Fibroblast of lung (primary cell): ENCODE measurements at regions not wholly inside any gene's neighbourhood (a gene's known extent, or its start where the extent isn't known, plus 50 kb on each side); places are given as distances from the start of the nearest gene placed in this dataset.

ENCODE experiments used
- DNase-seq, 2 donors: peaks; one replicate each; pipeline versions ENCODE4 v3.0.0 to v3.0.0-alpha.2; 2010; ENCODE audit warnings: low read depth in 2 of 2
- H2AFZ ChIP-seq: 2 replicates; pipeline ENCODE4 v1.5.1; 2012; ENCODE audit warnings: low read length, control low read depth, inconsistent platforms
- H3K27ac ChIP-seq: 2 replicates; pipeline ENCODE4 v1.5.1; 2011; ENCODE audit warnings: low read length, control low read depth; ENCODE audit not compliant: insufficient read depth
- H3K27me3 ChIP-seq: 2 replicates; pipeline ENCODE4 v1.5.1; 2011; ENCODE audit warnings: mild to moderate bottlenecking, low read length; ENCODE audit not compliant: control insufficient read depth, insufficient read depth
- H3K36me3 ChIP-seq: 2 replicates; pipeline ENCODE4 v1.5.1; 2011; ENCODE audit warnings: low read length; ENCODE audit not compliant: control insufficient read depth, insufficient read depth
- H3K4me1 ChIP-seq: 2 replicates; pipeline ENCODE4 v1.5.1; 2011; ENCODE audit warnings: low read length; ENCODE audit not compliant: control insufficient read depth, insufficient read depth; ENCODE audit errors: extremely low read depth
- H3K4me2 ChIP-seq: 2 replicates; pipeline ENCODE4 v1.5.1; 2011; ENCODE audit warnings: low read length, control low read depth; ENCODE audit not compliant: insufficient read depth; ENCODE audit errors: extremely low read depth
- H3K4me3 ChIP-seq, 4 experiments: fragments of 200-600 bp in 1 of 4; sonication (generic) in 1 of 4; replicated peaks in 1 of 4; 2 replicates each; pipeline ENCODE4 v1.5.1; 2011 to 2016; ENCODE audit warnings: low read length in 4 of 4, low read depth in 3 of 4, mild to moderate bottlenecking in 3 of 4, control low read depth in 2 of 4, inconsistent platforms in 1 of 4, mixed read lengths in 1 of 4; ENCODE audit not compliant: insufficient read depth in 1 of 4; ENCODE audit errors: control extremely low read depth in 1 of 4
- H3K79me2 ChIP-seq: 2 replicates; pipeline ENCODE4 v1.5.1; 2012; ENCODE audit warnings: mild to moderate bottlenecking, low read length, inconsistent platforms; ENCODE audit not compliant: control insufficient read depth, insufficient read depth
- H3K9ac ChIP-seq: 2 replicates; pipeline ENCODE4 v1.5.1; 2011; ENCODE audit warnings: mild to moderate bottlenecking, low read length, control low read depth; ENCODE audit not compliant: insufficient read depth
- H3K9me3 ChIP-seq: 2 replicates; pipeline ENCODE4 v1.5.1; 2012; ENCODE audit warnings: low read depth, low read length; ENCODE audit not compliant: control insufficient read depth, insufficient read depth
- H4K20me1 ChIP-seq: 2 replicates; pipeline ENCODE4 v1.5.1; 2011; ENCODE audit warnings: low read length; ENCODE audit not compliant: control insufficient read depth, insufficient read depth; ENCODE audit errors: extremely low read depth
- CTCF ChIP-seq, 2 donors: IDR thresholded peaks in 1 of 2; conservative IDR thresholded peaks in 1 of 2; 1 replicate in 1 of 2; 2 replicates in 1 of 2; pipeline ENCODE4 v1.5.1; 2011 to 2012; ENCODE audit warnings: low read length in 2 of 2, control low read depth in 1 of 2, inconsistent platforms in 1 of 2, low read depth in 1 of 2, mild to moderate bottlenecking in 1 of 2
- EZH2 ChIP-seq: IDR thresholded peaks from 2 replicates; pipeline ENCODE4 v1.5.1; 2012; ENCODE audit warnings: low read length, control low read depth, mild to moderate bottlenecking; ENCODE audit errors: missing control alignments

GRCh38 chr1:228684607-228685006 is 50.7 kb upstream of the RHOU start:
- Histone ChIP-seq H3K79me2 (no peaks in the 10 kb centered on the region), H3K9ac (no peak overlapping the region), H2AFZ (no peak overlapping the region), H3K4me1 (no peaks in the 10 kb centered on the region), H3K27ac (no peak overlapping the region), H3K27me3 (no peaks in the 10 kb centered on the region), H3K4me3 (no peak overlapping the region), H4K20me1 (no peaks in the 10 kb centered on the region), H3K4me2 (no peak overlapping the region), H3K9me3 (no peaks in the 10 kb centered on the region), H3K36me3 (no peaks in the 10 kb centered on the region)
- TF ChIP-seq EZH2 (no peak), CTCF (conservative IDR thresholded peaks at IDR 0.05 in 1 of 2, IDR thresholded peaks at IDR 0.05 in 1 of 2; ENCODE audit: low read depth in 1 of 2, low read length in 2 of 2) (no peak)
- peak in 1 of 2 donors; percentile 17 for DNase-seq

GRCh38 chr1:228685081-228685660 is 50.1 kb upstream of the RHOU start:
- no peaks in the 10 kb centered on the region for H3K36me3 ChIP-seq
- H3K4me1 ChIP-seq: no peaks in the 10 kb centered on the region
- H3K9me3 ChIP-seq: no peaks in the 10 kb centered on the region
- no peak overlapping the region for H2AFZ ChIP-seq
- no peak for TF ChIP-seq EZH2
- no peak for TF ChIP-seq CTCF (conservative IDR thresholded peaks at IDR 0.05 in 1 of 2, IDR thresholded peaks at IDR 0.05 in 1 of 2; ENCODE audit: low read depth in 1 of 2, low read length in 2 of 2)
- H3K4me3 ChIP-seq: no peak overlapping the region
- no peak overlapping the region for H3K4me2 ChIP-seq
- H3K27me3 ChIP-seq: no peaks in the 10 kb centered on the region
- H3K79me2 ChIP-seq: no peaks in the 10 kb centered on the region
- no peaks in the 10 kb centered on the region for H4K20me1 ChIP-seq
- no peak overlapping the region for H3K27ac ChIP-seq
- no peak overlapping the region for H3K9ac ChIP-seq
- DNase-seq: peak in 1 of 2 donors; percentile 29
